ENCODE measurements at regions not wholly inside any gene's neighbourhood (a gene's known extent, or its start where the extent isn't known, plus 50 kb on each side); places are given as distances from the start of the nearest gene placed in this dataset.
"Not testable (repeated sequence)": the region's sequence is repeated elsewhere in the genome, so short reads cannot be mapped to it uniquely, and the experiment has no call there.

DNA sequence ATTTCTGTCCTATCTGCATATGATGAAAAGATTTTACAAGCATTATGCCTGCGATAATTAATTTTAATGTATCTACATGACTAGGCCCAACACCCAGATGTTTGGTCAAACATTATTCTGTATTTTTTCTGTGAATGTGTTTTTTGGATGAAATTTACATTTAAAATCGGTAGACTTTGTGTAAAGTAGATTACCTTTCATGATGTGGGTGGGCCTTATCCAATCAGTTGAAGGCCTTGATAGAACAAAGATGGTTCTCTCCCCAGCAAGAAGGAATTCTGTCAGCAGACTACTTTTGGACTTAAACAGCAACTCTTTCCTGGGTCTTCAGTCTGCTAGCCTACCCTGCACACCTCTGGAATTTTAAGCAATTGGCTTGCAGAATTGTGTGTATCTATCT is 844.0 kb downstream of the BRINP3 start:
- TF ChIP-seq, protein P1, sequence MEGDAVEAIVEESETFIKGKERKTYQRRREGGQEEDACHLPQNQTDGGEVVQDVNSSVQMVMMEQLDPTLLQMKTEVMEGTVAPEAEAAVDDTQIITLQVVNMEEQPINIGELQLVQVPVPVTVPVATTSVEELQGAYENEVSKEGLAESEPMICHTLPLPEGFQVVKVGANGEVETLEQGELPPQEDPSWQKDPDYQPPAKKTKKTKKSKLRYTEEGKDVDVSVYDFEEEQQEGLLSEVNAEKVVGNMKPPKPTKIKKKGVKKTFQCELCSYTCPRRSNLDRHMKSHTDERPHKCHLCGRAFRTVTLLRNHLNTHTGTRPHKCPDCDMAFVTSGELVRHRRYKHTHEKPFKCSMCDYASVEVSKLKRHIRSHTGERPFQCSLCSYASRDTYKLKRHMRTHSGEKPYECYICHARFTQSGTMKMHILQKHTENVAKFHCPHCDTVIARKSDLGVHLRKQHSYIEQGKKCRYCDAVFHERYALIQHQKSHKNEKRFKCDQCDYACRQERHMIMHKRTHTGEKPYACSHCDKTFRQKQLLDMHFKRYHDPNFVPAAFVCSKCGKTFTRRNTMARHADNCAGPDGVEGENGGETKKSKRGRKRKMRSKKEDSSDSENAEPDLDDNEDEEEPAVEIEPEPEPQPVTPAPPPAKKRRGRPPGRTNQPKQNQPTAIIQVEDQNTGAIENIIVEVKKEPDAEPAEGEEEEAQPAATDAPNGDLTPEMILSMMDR (IDR thresholded peaks at IDR 0.05): no peak
- no peaks in the 10 kb centered on the region for H3K9me3 Mint-ChIP-seq (ENCODE audit: low read depth)
- H3K36me3 Mint-ChIP-seq (ENCODE audit: low read depth): no peaks in the 10 kb centered on the region
- H3K4me3 Mint-ChIP-seq (ENCODE audit: unreplicated experiment): no peak overlapping the region
- H3K27me3 Mint-ChIP-seq (ENCODE audit: low read depth): peaks cover under 1% of the 10 kb centered on the region
- H3K27ac Mint-ChIP-seq (ENCODE audit: unreplicated experiment): no peak overlapping the region
- H3K4me1 Mint-ChIP-seq (ENCODE audit: low read depth): peaks cover 3% of the 10 kb centered on the region
- DNase-seq (ENCODE audit: low spot score): no peak

DNA sequence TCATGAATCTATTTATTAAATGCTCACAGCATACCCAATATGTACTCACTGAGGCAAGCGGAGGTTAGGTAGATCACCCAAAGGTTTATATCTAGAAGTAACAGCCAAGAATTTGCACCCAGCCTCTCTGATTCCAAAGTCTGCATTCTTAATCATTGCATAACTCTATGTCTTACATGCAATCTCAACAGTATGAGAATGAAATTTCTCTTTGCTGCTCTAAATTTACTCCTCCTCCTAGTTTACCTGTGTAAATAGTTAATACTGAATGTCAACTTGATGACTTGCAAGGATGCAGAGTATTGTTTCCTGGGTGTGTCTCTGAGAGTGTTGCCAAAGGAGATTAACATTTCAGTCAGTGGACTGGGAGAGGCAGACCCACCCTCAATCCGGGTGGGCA is 840.6 kb downstream of the BRINP3 start:
- TF ChIP-seq, protein P1 (IDR thresholded peaks at IDR 0.05): no peak
- Mint-ChIP-seq H3K36me3 (ENCODE audit: low read depth) (no peaks in the 10 kb centered on the region), H3K4me1 (ENCODE audit: low read depth) (peaks cover 3% of the 10 kb centered on the region), H3K9me3 (ENCODE audit: low read depth) (no peaks in the 10 kb centered on the region), H3K27ac (ENCODE audit: unreplicated experiment) (no peak overlapping the region), H3K4me3 (ENCODE audit: unreplicated experiment) (no peak overlapping the region), H3K27me3 (ENCODE audit: low read depth) (no peaks in the 10 kb centered on the region)
- no peak for DNase-seq (ENCODE audit: low spot score)

DNA sequence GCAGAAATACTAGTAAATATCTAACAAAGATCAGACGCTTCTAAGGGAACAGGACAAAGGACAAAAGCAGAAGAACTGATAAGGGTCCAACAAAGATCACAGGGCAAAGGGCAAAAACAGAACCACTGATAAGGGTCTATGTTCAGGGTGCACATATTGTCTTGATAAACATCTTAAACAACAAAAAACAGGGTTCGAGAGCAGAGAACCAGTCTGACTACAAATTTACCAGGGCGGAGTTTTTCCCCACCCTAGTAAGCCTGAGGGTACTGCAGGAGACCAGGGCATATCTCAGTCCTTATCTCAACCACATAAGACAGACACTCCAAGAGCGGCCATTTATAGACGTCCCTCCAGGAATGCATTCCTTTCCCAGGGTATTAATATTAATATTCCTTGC is 833.5 kb downstream of the BRINP3 start:
- H3K9me3 Mint-ChIP-seq (ENCODE audit: low read depth); H3K27ac Mint-ChIP-seq (ENCODE audit: unreplicated experiment); H3K27me3 Mint-ChIP-seq (ENCODE audit: low read depth); H3K4me1 Mint-ChIP-seq (ENCODE audit: low read depth); H3K4me3 Mint-ChIP-seq (ENCODE audit: unreplicated experiment); DNase-seq (ENCODE audit: low spot score); H3K36me3 Mint-ChIP-seq (ENCODE audit: low read depth): not testable (repeated sequence)

DNA sequence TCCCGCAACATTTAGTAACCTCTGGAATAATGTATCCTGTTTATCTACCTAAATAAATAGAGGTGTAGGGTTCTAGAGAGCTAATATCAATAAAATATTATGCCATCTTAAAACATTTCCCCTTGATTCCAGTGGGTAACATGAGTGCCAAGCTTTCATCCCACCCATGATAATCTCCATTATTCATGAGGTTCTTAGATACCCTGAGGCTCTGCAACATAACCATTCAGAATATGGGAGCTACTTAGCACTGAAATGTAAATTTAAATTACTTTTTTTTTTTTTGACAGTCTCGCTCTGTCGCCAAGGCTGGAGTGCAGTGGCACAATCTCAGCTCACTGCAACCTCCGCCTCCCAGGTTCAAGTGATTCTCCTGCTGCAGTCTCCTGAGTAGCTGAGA is 832.7 kb downstream of the BRINP3 start:
- Mint-ChIP-seq H3K27me3 (ENCODE audit: low read depth) (no peaks in the 10 kb centered on the region), H3K4me3 (ENCODE audit: unreplicated experiment) (no peak overlapping the region), H3K36me3 (ENCODE audit: low read depth) (no peaks in the 10 kb centered on the region), H3K4me1 (ENCODE audit: low read depth) (no peaks in the 10 kb centered on the region), H3K27ac (ENCODE audit: unreplicated experiment) (no peak overlapping the region), H3K9me3 (ENCODE audit: low read depth) (no peaks in the 10 kb centered on the region)
- TF ChIP-seq, protein P1 (IDR thresholded peaks at IDR 0.05): no peak
- no peak for DNase-seq (ENCODE audit: low spot score)

DNA sequence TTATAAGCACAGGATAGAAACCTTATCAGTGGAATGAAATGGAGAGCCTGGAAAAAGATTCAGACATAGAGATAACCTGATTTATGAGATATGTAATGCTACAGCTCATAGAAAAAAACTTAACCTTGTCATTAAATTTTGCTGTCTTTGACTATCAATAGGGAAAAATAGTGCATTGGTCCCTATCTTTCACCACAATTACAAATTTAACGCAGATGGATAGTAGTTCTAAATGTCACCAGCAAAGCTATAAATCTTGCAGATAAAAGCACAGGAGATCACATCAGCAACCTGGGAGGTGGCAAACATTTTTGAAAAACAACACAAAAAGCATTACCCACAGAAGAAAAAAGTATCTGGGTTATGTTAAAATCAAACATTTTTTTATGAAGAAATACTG is 831.6 kb downstream of the BRINP3 start:
- Mint-ChIP-seq H3K36me3 (ENCODE audit: low read depth) (no peaks in the 10 kb centered on the region), H3K4me1 (ENCODE audit: low read depth) (no peaks in the 10 kb centered on the region), H3K9me3 (ENCODE audit: low read depth) (no peaks in the 10 kb centered on the region), H3K4me3 (ENCODE audit: unreplicated experiment) (no peak overlapping the region), H3K27ac (ENCODE audit: unreplicated experiment) (no peak overlapping the region), H3K27me3 (ENCODE audit: low read depth) (no peaks in the 10 kb centered on the region)
- DNase-seq (ENCODE audit: low spot score): no peak
- TF ChIP-seq, protein P1 (IDR thresholded peaks at IDR 0.05): no peak

DNA sequence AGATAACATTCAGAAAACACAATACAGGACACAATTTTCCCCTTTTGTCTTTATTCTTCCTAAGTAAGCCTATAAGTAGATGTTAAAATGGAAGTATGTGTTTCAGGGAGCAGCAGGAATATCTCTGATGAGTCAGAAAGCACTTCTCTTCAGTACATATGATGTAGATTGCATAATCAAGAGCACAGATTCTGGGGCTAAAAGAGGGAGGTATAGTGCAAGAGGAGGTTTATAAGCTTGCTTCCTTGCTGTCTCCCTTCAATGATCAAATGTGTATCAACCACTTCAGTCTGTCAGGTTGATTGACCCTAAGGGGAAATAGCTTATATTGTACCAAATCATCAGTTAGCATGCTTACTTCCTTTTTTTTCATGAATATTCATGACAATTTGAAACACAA is 822.8 kb downstream of the BRINP3 start:
- Mint-ChIP-seq H3K27me3 (ENCODE audit: low read depth) (no peaks in the 10 kb centered on the region), H3K4me1 (ENCODE audit: low read depth) (no peaks in the 10 kb centered on the region), H3K36me3 (ENCODE audit: low read depth) (no peaks in the 10 kb centered on the region), H3K27ac (ENCODE audit: unreplicated experiment) (no peak overlapping the region), H3K9me3 (ENCODE audit: low read depth) (no peaks in the 10 kb centered on the region), H3K4me3 (ENCODE audit: unreplicated experiment) (no peak overlapping the region)
- no peak for DNase-seq (ENCODE audit: low spot score)
- TF ChIP-seq, protein P1 (IDR thresholded peaks at IDR 0.05): no peak

Measured in chondrocyte (in vitro differentiated cells).